GM10266 (cell line): ENCODE measurements at regions not wholly inside any gene's neighbourhood (a gene's known extent, or its start where the extent isn't known, plus 50 kb on each side); places are given as distances from the start of the nearest gene placed in this dataset.

Source experiments
- DNase-seq: peaks from one replicate; pipeline ENCODE4 v3.0.0; 2012; ENCODE audit errors: extremely low spot score
- CTCF ChIP-seq: IDR thresholded peaks from 2 replicates; pipeline ENCODE4 v1.5.1; 2012; ENCODE audit warnings: mild to moderate bottlenecking, low read depth; ENCODE audit not compliant: control insufficient read depth, insufficient read depth; ENCODE audit errors: missing control alignments

GRCh38 chr1:42012852-42013251, 94.1 kb upstream of the HIVEP3 start:
- TF ChIP-seq CTCF, result no peak
- DNase-seq, result no peak

- no peak for DNase-seq
- no peak for TF ChIP-seq CTCF
These were observed 91.7 kb upstream of the HIVEP3 start for GRCh38 chr1:42010381-42010780.

GRCh38 chr1:42008264-42008663, 89.5 kb upstream of the HIVEP3 start:
- no peak for TF ChIP-seq CTCF
- no peak for DNase-seq

- no peak for TF ChIP-seq CTCF
- no peak for DNase-seq
These were observed 88.1 kb upstream of the HIVEP3 start for GRCh38 chr1:42006836-42007235.

- no peak for TF ChIP-seq CTCF
- DNase-seq, result no peak
These were observed 87.4 kb upstream of the HIVEP3 start for GRCh38 chr1:42006093-42006492.

- TF ChIP-seq CTCF, result no peak
- DNase-seq, result no peak
These were observed 86.8 kb upstream of the HIVEP3 start for GRCh38 chr1:42005530-42005929.

- TF ChIP-seq CTCF, result no peak
- no peak for DNase-seq
These were observed 86.1 kb upstream of the HIVEP3 start for GRCh38 chr1:42004860-42005259.

- DNase-seq, result no peak
- no peak for TF ChIP-seq CTCF
These were observed 85.6 kb upstream of the HIVEP3 start for GRCh38 chr1:42004322-42004721.
